IPS DF 6.9 (cell line): ENCODE measurements at regions not wholly inside any gene's neighbourhood (a gene's known extent, or its start where the extent isn't known, plus 50 kb on each side); places are given as distances from the start of the nearest gene placed in this dataset.

ENCODE experiments used
- DNase-seq: peaks from one replicate; pipeline ENCODE4 v3.0.0-alpha.2; 2013; ENCODE audit warnings: low read depth, low spot score
- H3K27ac ChIP-seq: one replicate; pipeline ENCODE4 v1.5.1; 2013; ENCODE audit warnings: low read length, control low read depth
- H3K27me3 ChIP-seq: 2 replicates; pipeline ENCODE4 v1.6.1; 2013; ENCODE audit warnings: mild to moderate bottlenecking, low read length; ENCODE audit not compliant: control insufficient read depth, insufficient read depth
- H3K36me3 ChIP-seq: 2 replicates; pipeline ENCODE4 v1.6.1; 2013; ENCODE audit warnings: low read length; ENCODE audit not compliant: control insufficient read depth, insufficient read depth
- H3K4me1 ChIP-seq: 2 replicates; pipeline ENCODE4 v1.6.1; 2013; ENCODE audit warnings: low read length; ENCODE audit not compliant: control insufficient read depth, insufficient read depth
- H3K4me3 ChIP-seq: 2 replicates; pipeline ENCODE4 v1.5.1; 2013; ENCODE audit warnings: mild to moderate bottlenecking, low read length
- H3K9me3 ChIP-seq: 2 replicates; pipeline ENCODE4 v1.6.1; 2013; ENCODE audit warnings: low read length, inconsistent platforms; ENCODE audit not compliant: control insufficient read depth, insufficient read depth
- WGBS: extraction: QIAGEN DNeasy Blood & Tissue Kit; methylation state at CpG from one replicate; pipeline ENCODE4 v1.1.7; 2013; ENCODE audit warnings: mixed read lengths, missing lambda C conversion rate; ENCODE audit not compliant: insufficient read length, insufficient coverage; 5-methylcytosine and 5-hydroxymethylcytosine counted together

- WGBS: no CpG with 5 or more reads among the region's 13 CpGs
Measured at GRCh38 chr7:85749696-85750453, 563.0 kb upstream of the SEMA3D start.

GRCh38 chr7:85748861-85749260, 562.0 kb upstream of the SEMA3D start:
- WGBS: no CpG with 5 or more reads among the region's 3 CpGs

More at GRCh38 chr7:85749696-85750453, 563.0 kb upstream of the SEMA3D start:
- DNase-seq: peak; percentile 11
- Histone ChIP-seq H3K27me3 (no peaks in the 10 kb centered on the region), H3K27ac (no peak overlapping the region), H3K4me3 (no peak overlapping the region), H3K36me3 (0 out of 2 replicates have a peak, but pooled peaks cover 2% of the 10 kb centered on the region), H3K4me1 (peaks cover 5% of the 10 kb centered on the region; the same call in 1 of the 2 replicates), H3K9me3 (no peaks in the 10 kb centered on the region; the same call in 1 of the 2 replicates)

GRCh38 chr7:85737426-85737825, 550.6 kb upstream of the SEMA3D start:
- no peaks in the 10 kb centered on the region for H3K4me1 ChIP-seq
- H3K36me3 ChIP-seq: no peaks in the 10 kb centered on the region
- peaks cover 2% of the 10 kb centered on the region; the same call in 1 of the 2 replicates for H3K9me3 ChIP-seq
- H3K4me3 ChIP-seq: no peak overlapping the region
- WGBS: no CpG with 5 or more reads among the region's 3 CpGs
- H3K27ac ChIP-seq: no peak overlapping the region
- H3K27me3 ChIP-seq: no peaks in the 10 kb centered on the region
- no peak for DNase-seq

More at GRCh38 chr7:85748861-85749260, 562.0 kb upstream of the SEMA3D start:
- no peak for DNase-seq
- Histone ChIP-seq H3K4me3 (no peak overlapping the region), H3K9me3 (no peaks in the 10 kb centered on the region; the same call in 1 of the 2 replicates), H3K4me1 (peaks cover 5% of the 10 kb centered on the region; the same call in 1 of the 2 replicates), H3K27me3 (no peaks in the 10 kb centered on the region), H3K27ac (no peak overlapping the region), H3K36me3 (0 out of 2 replicates have a peak, but pooled peaks cover 2% of the 10 kb centered on the region)

- H3K4me3 ChIP-seq: no peak overlapping the region
- DNase-seq: no peak
- no peaks in the 10 kb centered on the region for H3K36me3 ChIP-seq
- peaks cover 2% of the 10 kb centered on the region; the same call in 1 of the 2 replicates for H3K9me3 ChIP-seq
- H3K27me3 ChIP-seq: no peaks in the 10 kb centered on the region
- H3K4me1 ChIP-seq: no peaks in the 10 kb centered on the region
- H3K27ac ChIP-seq: no peak overlapping the region
- no CpG with 5 or more reads among the region's 9 CpGs for whole genome bisulfite sequencing
Measured at GRCh38 chr7:85736085-85736484, 549.2 kb upstream of the SEMA3D start.

GRCh38 chr7:85734823-85735222, 548.0 kb upstream of the SEMA3D start:
- Histone ChIP-seq H3K4me1 (no peaks in the 10 kb centered on the region), H3K9me3 (peaks cover 2% of the 10 kb centered on the region; the same call in 1 of the 2 replicates), H3K36me3 (no peaks in the 10 kb centered on the region), H3K4me3 (no peak overlapping the region), H3K27me3 (no peaks in the 10 kb centered on the region), H3K27ac (no peak overlapping the region)
- no peak for DNase-seq
- no CpG with 5 or more reads among the region's 1 CpG for WGBS

- WGBS: no CpG with 5 or more reads among the region's 2 CpGs
- H3K9me3 ChIP-seq: peaks cover 2% of the 10 kb centered on the region; the same call in 1 of the 2 replicates
- no peaks in the 10 kb centered on the region for H3K36me3 ChIP-seq
- no peaks in the 10 kb centered on the region for H3K27me3 ChIP-seq
- H3K27ac ChIP-seq: no peak overlapping the region
- H3K4me3 ChIP-seq: no peak overlapping the region
- H3K4me1 ChIP-seq: no peaks in the 10 kb centered on the region
- no peak for DNase-seq
Measured at GRCh38 chr7:85733169-85733915, 546.5 kb upstream of the SEMA3D start.

- no peak overlapping the region for H3K27ac ChIP-seq
- no peaks in the 10 kb centered on the region for H3K4me1 ChIP-seq
- no peaks in the 10 kb centered on the region for H3K36me3 ChIP-seq
- no peaks in the 10 kb centered on the region for H3K9me3 ChIP-seq
- H3K27me3 ChIP-seq: no peaks in the 10 kb centered on the region
- WGBS: no CpG with 5 or more reads among the region's 2 CpGs
- no peak overlapping the region for H3K4me3 ChIP-seq
- no peak for DNase-seq
Measured at GRCh38 chr7:85730012-85730411, 543.2 kb upstream of the SEMA3D start.

GRCh38 chr7:85725026-85725425, 538.2 kb upstream of the SEMA3D start:
- H3K27ac ChIP-seq: no peak overlapping the region
- WGBS: no CpG with 5 or more reads among the region's 2 CpGs
- no peak overlapping the region for H3K4me3 ChIP-seq
- H3K4me1 ChIP-seq: no peaks in the 10 kb centered on the region
- no peaks in the 10 kb centered on the region for H3K9me3 ChIP-seq
- H3K36me3 ChIP-seq: no peaks in the 10 kb centered on the region
- no peaks in the 10 kb centered on the region for H3K27me3 ChIP-seq
- DNase-seq: no peak

- no peak overlapping the region for H3K27ac ChIP-seq
Measured at GRCh38 chr7:85719981-85720953, 533.4 kb upstream of the SEMA3D start.

GRCh38 chr7:85716353-85716752, 529.5 kb upstream of the SEMA3D start:
- H3K4me1 ChIP-seq: no peaks in the 10 kb centered on the region
- H3K36me3 ChIP-seq: no peaks in the 10 kb centered on the region
- no CpG with 5 or more reads among the region's 2 CpGs for WGBS
- no peak overlapping the region for H3K27ac ChIP-seq
- no peak overlapping the region for H3K4me3 ChIP-seq
- DNase-seq: no peak
- no peaks in the 10 kb centered on the region for H3K27me3 ChIP-seq
- H3K9me3 ChIP-seq: no peaks in the 10 kb centered on the region

More at GRCh38 chr7:85719981-85720953, 533.4 kb upstream of the SEMA3D start:
- H3K4me3 ChIP-seq: no peak overlapping the region
- H3K4me1 ChIP-seq: no peaks in the 10 kb centered on the region
- H3K36me3 ChIP-seq: no peaks in the 10 kb centered on the region
- no peak for DNase-seq
- WGBS: no CpG with 5 or more reads among the region's 4 CpGs
- no peaks in the 10 kb centered on the region for H3K27me3 ChIP-seq
- H3K9me3 ChIP-seq: no peaks in the 10 kb centered on the region
